Muscle layer of colon (tissue), 2 donors: ENCODE measurements at regions not wholly inside any gene's neighbourhood (a gene's known extent, or its start where the extent isn't known, plus 50 kb on each side); places are given as distances from the start of the nearest gene placed in this dataset.

ENCODE experiments used
- H3K27ac ChIP-seq: one replicate; pipeline ENCODE4 v1.7.0; 2013; ENCODE audit warnings: low read depth, mild to moderate bottlenecking, low read length, moderate library complexity
- H3K27me3 ChIP-seq, 2 donors: one replicate each; pipeline ENCODE4 v1.7.0; 2013; ENCODE audit warnings: low read length in 2 of 2, mild to moderate bottlenecking in 2 of 2; ENCODE audit not compliant: insufficient read depth in 2 of 2, control insufficient read depth in 1 of 2
- H3K36me3 ChIP-seq: one replicate; pipeline ENCODE4 v1.7.0; 2013; ENCODE audit warnings: mild to moderate bottlenecking, low read length; ENCODE audit not compliant: insufficient read depth
- H3K4me1 ChIP-seq: one replicate; pipeline ENCODE4 v1.7.0; 2013; ENCODE audit warnings: mild to moderate bottlenecking, low read length; ENCODE audit not compliant: insufficient read depth
- H3K4me3 ChIP-seq, 2 donors: one replicate each; pipeline ENCODE4 v1.7.0; 2013; ENCODE audit warnings: low read length in 2 of 2, low read depth in 1 of 2, mild to moderate bottlenecking in 1 of 2, moderate library complexity in 1 of 2
- H3K9ac ChIP-seq: one replicate; pipeline ENCODE4 v1.7.0; 2013; ENCODE audit warnings: low read length
- H3K9me3 ChIP-seq: one replicate; pipeline ENCODE4 v1.7.0; 2013; ENCODE audit warnings: mild to moderate bottlenecking, low read length
- donor health status: abdominal sarcoma.
- donor health status: Adenocarcinoma of cecum.

- Histone ChIP-seq H3K4me1 (no peaks in the 10 kb centered on the region), H3K9me3 (no peaks in the 10 kb centered on the region), H3K9ac (no peak overlapping the region), H3K27ac (no peak overlapping the region), H3K4me3 (no peak overlapping the region), H3K36me3 (no peaks in the 10 kb centered on the region), H3K27me3 (no peaks in the 10 kb centered on the region)
Measured at GRCh38 chr14:76669770-76670169, 91.5 kb upstream of the VASH1 start.

DNA sequence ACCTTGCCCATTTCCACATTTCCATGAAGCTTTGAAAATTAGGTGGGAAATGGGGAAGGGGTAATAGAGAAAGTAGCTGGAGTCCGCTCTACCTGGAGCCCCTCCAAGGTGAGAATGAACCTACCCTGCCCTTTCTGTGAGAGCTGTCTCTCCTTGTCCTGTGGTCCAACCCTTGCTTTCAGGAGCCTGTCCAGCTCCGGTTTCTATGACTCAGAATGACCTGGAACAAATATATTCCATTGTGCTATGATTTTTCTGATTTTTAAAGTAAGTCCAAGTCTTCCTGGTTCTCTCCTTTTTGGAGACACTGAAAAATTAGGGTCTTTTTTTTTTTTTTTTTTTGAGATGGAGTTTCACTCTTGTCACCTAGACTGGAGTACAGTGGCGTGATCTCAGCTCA is 89.1 kb upstream of the VASH1 start:
- no peak overlapping the region for H3K27ac ChIP-seq
- H3K9me3 ChIP-seq = no peaks in the 10 kb centered on the region
- H3K4me1 ChIP-seq = no peaks in the 10 kb centered on the region
- H3K4me3 ChIP-seq = no peak overlapping the region
- no peaks in the 10 kb centered on the region for H3K27me3 ChIP-seq
- no peaks in the 10 kb centered on the region for H3K36me3 ChIP-seq
- H3K9ac ChIP-seq = no peak overlapping the region

DNA sequence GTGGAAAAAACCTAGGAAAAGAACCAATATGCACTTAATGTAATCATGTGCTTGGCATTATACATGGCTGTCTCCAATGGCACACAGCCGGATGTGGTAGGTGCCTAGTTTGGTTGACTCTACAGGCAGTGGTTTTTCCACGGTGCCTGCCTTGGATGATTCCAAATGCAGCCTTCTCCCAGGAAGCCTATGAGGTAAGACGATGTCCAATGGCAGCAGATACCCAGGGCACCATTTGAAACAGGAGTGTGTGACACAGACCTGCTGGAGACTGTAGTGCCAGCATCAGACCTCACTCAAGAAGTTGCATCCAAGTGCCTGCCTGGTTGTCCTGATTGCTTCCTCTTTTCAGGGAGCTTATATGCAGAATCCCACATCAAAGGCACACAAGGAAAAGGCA is 88.0 kb upstream of the VASH1 start:
- Histone ChIP-seq H3K36me3 (no peaks in the 10 kb centered on the region), H3K4me1 (no peaks in the 10 kb centered on the region), H3K27me3 (no peaks in the 10 kb centered on the region), H3K4me3 (no peak overlapping the region), H3K27ac (no peak overlapping the region), H3K9ac (no peak overlapping the region), H3K9me3 (no peaks in the 10 kb centered on the region)

GRCh38 chr14:76675046-76675445 is 86.2 kb upstream of the VASH1 start:
- Histone ChIP-seq H3K36me3 (no peaks in the 10 kb centered on the region), H3K4me1 (no peaks in the 10 kb centered on the region)

GRCh38 chr14:76676539-76676938 is 84.7 kb upstream of the VASH1 start:
- Histone ChIP-seq H3K27ac (no peak overlapping the region), H3K4me1 (no peaks in the 10 kb centered on the region), H3K9ac (no peak overlapping the region), H3K9me3 (no peaks in the 10 kb centered on the region), H3K36me3 (no peaks in the 10 kb centered on the region), H3K4me3 (no peak overlapping the region), H3K27me3 (no peaks in the 10 kb centered on the region)

More at GRCh38 chr14:76675046-76675445, 86.2 kb upstream of the VASH1 start:
- H3K9me3 ChIP-seq = no peaks in the 10 kb centered on the region
- no peaks in the 10 kb centered on the region for H3K27me3 ChIP-seq
- H3K9ac ChIP-seq = no peak overlapping the region
- H3K27ac ChIP-seq = no peak overlapping the region
- no peak overlapping the region for H3K4me3 ChIP-seq

- Histone ChIP-seq H3K9ac (no peak overlapping the region), H3K4me1 (no peaks in the 10 kb centered on the region), H3K27ac (no peak overlapping the region), H3K36me3 (no peaks in the 10 kb centered on the region), H3K27me3 (no peaks in the 10 kb centered on the region), H3K4me3 (no peak overlapping the region), H3K9me3 (no peaks in the 10 kb centered on the region)
Measured at GRCh38 chr14:76677534-76678145, 83.6 kb upstream of the VASH1 start.

DNA sequence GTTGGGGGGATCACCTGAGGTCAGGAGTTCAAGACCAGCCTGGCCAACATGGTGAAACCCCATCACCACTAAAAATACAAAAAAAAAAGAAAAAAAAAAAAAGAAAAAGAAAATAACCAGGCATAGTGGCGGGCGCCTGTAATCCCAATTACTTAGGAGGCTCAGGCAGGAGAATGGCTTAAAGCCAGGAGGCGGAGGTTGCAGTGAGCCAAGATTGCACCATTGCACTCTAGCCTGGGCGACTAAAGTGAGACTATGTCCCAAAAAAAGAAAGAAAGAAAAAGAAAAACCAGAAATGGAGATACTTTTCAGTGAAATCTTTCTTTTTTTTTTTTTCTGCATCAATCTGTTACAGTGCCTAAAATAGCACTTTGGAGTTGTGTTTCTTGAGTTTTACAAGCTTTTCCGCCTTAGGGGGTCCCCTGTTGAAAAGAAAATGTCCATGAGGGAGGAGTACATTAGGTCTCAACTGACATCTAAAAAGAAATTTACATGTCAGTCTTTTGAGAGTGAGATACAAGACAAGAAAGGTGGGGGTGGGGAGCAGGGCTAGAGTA is 82.9 kb upstream of the VASH1 start:
- Histone ChIP-seq H3K9ac (no peak overlapping the region), H3K36me3 (no peaks in the 10 kb centered on the region), H3K9me3 (no peaks in the 10 kb centered on the region), H3K27ac (no peak overlapping the region), H3K27me3 (no peaks in the 10 kb centered on the region), H3K4me3 (no peak overlapping the region), H3K4me1 (no peaks in the 10 kb centered on the region)

- no peaks in the 10 kb centered on the region for H3K4me1 ChIP-seq
- H3K27me3 ChIP-seq = no peaks in the 10 kb centered on the region
- H3K27ac ChIP-seq = no peak overlapping the region
- no peaks in the 10 kb centered on the region for H3K9me3 ChIP-seq
- no peaks in the 10 kb centered on the region for H3K36me3 ChIP-seq
- no peak overlapping the region for H3K4me3 ChIP-seq
- no peak overlapping the region for H3K9ac ChIP-seq
Measured at GRCh38 chr14:76682367-76682766, 78.9 kb upstream of the VASH1 start.

GRCh38 chr14:76686646-76687045 is 74.6 kb upstream of the VASH1 start:
- no peaks in the 10 kb centered on the region for H3K9me3 ChIP-seq
- H3K36me3 ChIP-seq = no peaks in the 10 kb centered on the region
- no peak overlapping the region for H3K27ac ChIP-seq

DNA sequence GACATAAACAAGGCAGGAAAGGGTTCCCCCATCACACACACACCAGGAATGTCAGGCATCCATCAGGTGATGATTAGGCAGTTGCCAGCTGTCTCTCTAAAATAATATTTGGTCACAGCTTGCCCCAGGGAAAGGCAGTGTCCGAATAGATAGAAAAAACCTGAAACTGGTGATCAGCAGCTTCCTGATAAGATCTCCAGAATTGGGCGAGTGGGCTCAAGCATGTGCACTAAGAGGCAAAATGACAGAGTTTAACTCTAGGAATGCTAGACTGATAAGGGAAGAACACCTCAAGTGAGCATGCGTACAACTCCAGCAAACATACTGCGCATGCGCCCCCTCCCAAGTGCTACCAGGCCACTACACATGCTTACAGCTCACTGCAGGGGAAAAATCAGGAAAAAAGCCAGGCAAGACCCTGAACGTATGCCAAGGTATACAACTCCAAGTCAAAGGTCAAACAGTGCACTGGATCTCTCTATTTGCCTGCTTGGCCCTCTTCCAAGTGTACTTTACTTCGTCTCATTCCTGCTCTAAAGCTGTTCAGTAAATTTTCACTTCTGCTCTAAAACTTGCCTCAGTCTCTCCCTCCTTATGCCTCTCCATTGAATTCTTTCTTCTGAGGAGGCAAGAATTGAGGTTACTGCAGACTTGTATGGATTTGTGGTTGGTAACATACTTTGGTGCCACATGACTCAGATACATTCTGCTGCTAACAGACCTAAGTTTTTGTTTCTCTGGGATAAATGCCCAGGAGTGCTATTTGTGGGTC is 73.5 kb upstream of the VASH1 start:
- Histone ChIP-seq H3K4me3 (no peak overlapping the region), H3K27ac (no peak overlapping the region), H3K9ac (no peak overlapping the region), H3K36me3 (no peaks in the 10 kb centered on the region), H3K9me3 (no peaks in the 10 kb centered on the region), H3K4me1 (no peaks in the 10 kb centered on the region), H3K27me3 (no peaks in the 10 kb centered on the region)

More at GRCh38 chr14:76686646-76687045, 74.6 kb upstream of the VASH1 start:
- no peaks in the 10 kb centered on the region for H3K4me1 ChIP-seq
- no peak overlapping the region for H3K4me3 ChIP-seq
- H3K27me3 ChIP-seq = no peaks in the 10 kb centered on the region
- H3K9ac ChIP-seq = no peak overlapping the region

- H3K27me3 ChIP-seq = no peaks in the 10 kb centered on the region
- H3K9me3 ChIP-seq = no peaks in the 10 kb centered on the region
- no peak overlapping the region for H3K27ac ChIP-seq
- no peak overlapping the region for H3K9ac ChIP-seq
- no peaks in the 10 kb centered on the region for H3K36me3 ChIP-seq
- H3K4me3 ChIP-seq = no peak overlapping the region
- no peaks in the 10 kb centered on the region for H3K4me1 ChIP-seq
Measured at GRCh38 chr14:76688383-76688671, 72.9 kb upstream of the VASH1 start.
